Transverse colon (tissue), 4 donors: ENCODE measurements at regions not wholly inside any gene's neighbourhood (a gene's known extent, or its start where the extent isn't known, plus 50 kb on each side); places are given as distances from the start of the nearest gene placed in this dataset.

Experiments used
- DNase-seq: peaks from one replicate; pipeline ENCODE4 v3.0.0-alpha.2; 2019
- H3K27ac ChIP-seq, 4 donors: fragments of 200-600 bp; sonication (generic); 2 replicates each; pipeline ENCODE4 v1.5.1; 2016 to 2018; ENCODE audit warnings: inconsistent platforms in 4 of 4
- H3K27me3 ChIP-seq: fragments of 200-600 bp; sonication (generic); 2 replicates; pipeline ENCODE4 v1.5.1; 2017; ENCODE audit warnings: inconsistent platforms
- H3K36me3 ChIP-seq, 4 donors: fragments of 200-600 bp; sonication (generic); 2 replicates each; pipeline ENCODE4 v1.5.1; 2017 to 2019; ENCODE audit warnings: inconsistent platforms in 4 of 4
- H3K4me1 ChIP-seq, 4 donors: fragments of 200-600 bp; sonication (generic); 2 replicates each; pipeline ENCODE4 v1.5.1; 2017 to 2020; ENCODE audit warnings: inconsistent platforms in 4 of 4
- H3K4me3 ChIP-seq, 4 donors: fragments of 200-600 bp; sonication (generic); 1 replicate in 1 of 4; 2 replicates in 3 of 4; pipeline versions ENCODE4 v1.5.1 to v1.6.1; 2017 to 2019; ENCODE audit warnings: inconsistent platforms in 4 of 4
- H3K9me3 ChIP-seq, 2 donors: fragments of 200-600 bp; sonication (generic); 2 replicates each; pipeline ENCODE4 v1.5.1; 2017 to 2019; ENCODE audit warnings: inconsistent platforms in 2 of 2
- CTCF ChIP-seq, 5 experiments: fragments of 200-600 bp in 3 of 5; fragments of 450-650 bp in 2 of 5; sonication (generic) in 3 of 5; IDR thresholded peaks; 1 replicate in 2 of 5; 2 replicates in 3 of 5; pipeline ENCODE4 v1.5.1; 2016 to 2017; ENCODE audit warnings: antibody characterized with exemption in 5 of 5, inconsistent platforms in 3 of 5, mild to moderate bottlenecking in 2 of 5, moderate library complexity in 1 of 5
- EP300 ChIP-seq: sonication (generic); formaldehyde crosslinking; IDR thresholded peaks from one replicate; pipeline ENCODE4 v1.6.1; 2017; ENCODE audit warnings: antibody characterized with exemption, low read depth
- POLR2A ChIP-seq: fragments of 450-650 bp; IDR thresholded peaks from one replicate; pipeline ENCODE4 v1.6.1; 2016; ENCODE audit warnings: antibody characterized with exemption, mild to moderate bottlenecking, moderate library complexity
- POLR2AphosphoS5 ChIP-seq, 3 donors: sonication (generic); formaldehyde crosslinking; IDR thresholded peaks; one replicate each; pipeline ENCODE4 v1.6.1; 2016; ENCODE audit warnings: antibody characterized with exemption in 3 of 3
- WGBS, 2 donors: methylation state at CpG; one replicate each; pipeline ENCODE4 v1.1.5; 2018; ENCODE audit warnings: low coverage in 1 of 2; 5-methylcytosine and 5-hydroxymethylcytosine counted together
- in situ Hi-C, 4 donors: fragments of 200-750 bp; cut with MboI; loops; one replicate each; pipeline versions ENCODE4 v1.15.0 to v1.15.1; 2017; ENCODE audit warnings: low sequenced_read_pairs in 3 of 4, low pct_ligation_motif_present in 1 of 4, low pct_unique_long_range_greater_than_20kb in 1 of 4
- intact Hi-C: fragments of 100-400 bp; cut with DNase I; formaldehyde crosslinking; loops from one replicate; pipeline ENCODE4 v1.15.1; 2023; ENCODE audit warnings: low total_unique reads

GRCh38 chr4:24059839-24060238 is 170.0 kb upstream of the PPARGC1A start:
- intact Hi-C loops (no loop called here), in situ Hi-C loops (no loop called here)
- Histone ChIP-seq H3K9me3 (no peaks in the 10 kb centered on the region), H3K27ac (no peak overlapping the region), H3K4me1 (no peaks in the 10 kb centered on the region), H3K27me3 (no peaks in the 10 kb centered on the region), H3K36me3 (no peaks in the 10 kb centered on the region), H3K4me3 (no peak overlapping the region)
- TF ChIP-seq POLR2A: no peak
- no peak for TF ChIP-seq POLR2AphosphoS5 (IDR thresholded peaks at IDR 0.05)
- no peak for TF ChIP-seq EP300
- no peak for TF ChIP-seq CTCF (IDR thresholded peaks at IDR 0.05)
- DNase-seq: no peak
- 96 to 100% methylated on average over 1 to 5 of the region's 5 CpGs for WGBS, 2 donors

GRCh38 chr4:24057915-24058559 is 168.2 kb upstream of the PPARGC1A start:
- H3K9me3 ChIP-seq: no peaks in the 10 kb centered on the region
- no peak overlapping the region for H3K4me3 ChIP-seq
- H3K27ac ChIP-seq: no peak overlapping the region
- TF ChIP-seq POLR2AphosphoS5 (IDR thresholded peaks at IDR 0.05): no peak
- TF ChIP-seq POLR2A: no peak
- TF ChIP-seq EP300: no peak
- no peak for TF ChIP-seq CTCF (IDR thresholded peaks at IDR 0.05)
- H3K4me1 ChIP-seq: no peaks in the 10 kb centered on the region
- DNase-seq: no peak
- intact Hi-C loops (no loop called here), in situ Hi-C loops (no loop called here)
- 76 to 78% methylated on average over 6 to 10 of the region's 10 CpGs for WGBS, 2 donors
- no peaks in the 10 kb centered on the region for H3K27me3 ChIP-seq
- H3K36me3 ChIP-seq: no peaks in the 10 kb centered on the region

GRCh38 chr4:24056289-24056688 is 166.4 kb upstream of the PPARGC1A start:
- no peaks in the 10 kb centered on the region for H3K27me3 ChIP-seq
- no peak for TF ChIP-seq EP300
- no peak for TF ChIP-seq CTCF (IDR thresholded peaks at IDR 0.05)
- TF ChIP-seq POLR2AphosphoS5 (IDR thresholded peaks at IDR 0.05): no peak
- no peak for TF ChIP-seq POLR2A
- H3K27ac ChIP-seq: no peak overlapping the region
- 50 to 73% methylated on average over 1 of the region's 1 CpG for WGBS, 2 donors
- no peaks in the 10 kb centered on the region for H3K9me3 ChIP-seq
- in situ Hi-C loops (no loop called here), intact Hi-C loops (no loop called here)
- H3K4me1 ChIP-seq: no peaks in the 10 kb centered on the region
- no peak for DNase-seq
- H3K36me3 ChIP-seq: no peaks in the 10 kb centered on the region
- H3K4me3 ChIP-seq: no peak overlapping the region

- DNase-seq: no peak
- Histone ChIP-seq H3K27me3 (no peaks in the 10 kb centered on the region), H3K9me3 (no peaks in the 10 kb centered on the region), H3K4me3 (no peak overlapping the region), H3K36me3 (no peaks in the 10 kb centered on the region), H3K4me1 (no peaks in the 10 kb centered on the region), H3K27ac (no peak overlapping the region)
- in situ Hi-C loops (no loop called here), intact Hi-C loops (no loop called here)
- no peak for TF ChIP-seq EP300
- no peak for TF ChIP-seq POLR2AphosphoS5 (IDR thresholded peaks at IDR 0.05)
- no peak for TF ChIP-seq POLR2A
- WGBS, 2 donors: 81 to 90% methylated on average over 3 of the region's 3 CpGs
Observed at GRCh38 chr4:24055623-24056022, 165.8 kb upstream of the PPARGC1A start.

GRCh38 chr4:24054910-24055309 is 165.1 kb upstream of the PPARGC1A start:
- TF ChIP-seq POLR2A (no peak), EP300 (no peak), POLR2AphosphoS5 (IDR thresholded peaks at IDR 0.05) (no peak), CTCF (IDR thresholded peaks at IDR 0.05) (no peak)
- no peak for DNase-seq
- 79 to 92% methylated on average over 2 to 3 of the region's 3 CpGs for WGBS, 2 donors
- intact Hi-C loops: no loop called here
- H3K4me3 ChIP-seq: no peak overlapping the region
- H3K9me3 ChIP-seq: no peaks in the 10 kb centered on the region
- no peaks in the 10 kb centered on the region for H3K27me3 ChIP-seq
- H3K4me1 ChIP-seq: no peaks in the 10 kb centered on the region
- H3K36me3 ChIP-seq: no peaks in the 10 kb centered on the region
- H3K27ac ChIP-seq: no peak overlapping the region
- in situ Hi-C loops: no loop called here
